HepG2 (cell line): ENCODE measurements at regions not wholly inside any gene's neighbourhood (a gene's known extent, or its start where the extent isn't known, plus 50 kb on each side); places are given as distances from the start of the nearest gene placed in this dataset.

Source experiments
- ATAC-seq: fragments of 200-7000 bp; cut with Tn5 transposase; 3 replicates; pipeline ENCODE4 v1.9.1; 2020; ENCODE audit warnings: mild to moderate bottlenecking, moderate library complexity
- BruUV-seq: library from RNA; stranded (reverse); fragments of 400-500 nt; replicated peaks from 2 replicates; lab custom pipeline; 2021; lab: Mats Ljungman, UMichigan
- CTCF ChIA-PET: fragments of 300-600 bp; formaldehyde crosslinking; extraction: SDS; loops from one replicate; lab custom pipeline; 2021; ENCODE audit warnings: low total read pairs, inconsistent platforms, low intra/inter-chr PET ratio; lab: Yijun Ruan, JAX
- POLR2A ChIA-PET: fragments of 350-600 bp; sonication (Branson Sonifier 250); formaldehyde crosslinking; loops from one replicate; lab custom pipeline; 2020; ENCODE audit warnings: antibody characterized with exemption, inconsistent platforms; lab: Yijun Ruan, JAX
- DNase-seq: peaks from one replicate; pipeline ENCODE4 v3.0.0-alpha.2; 2015; ENCODE audit warnings: low spot score
- FAIRE-seq: peaks from 3 replicates; lab custom pipeline; 2011; peaks lifted over from hg19 to GRCh38; lab: Jason Lieb, UNC
- H2AFZ ChIP-seq: one replicate; pipeline ENCODE4 v1.6.1; 2011; ENCODE audit warnings: low read length, inconsistent platforms
- H3K27ac ChIP-seq: fragments of 300-600 bp; 3 replicates; pipeline ENCODE4 v1.8.0; 2011; ENCODE audit warnings: mixed run types, mild to moderate bottlenecking, mixed read lengths, low read length, inconsistent platforms; ENCODE audit not compliant: insufficient read depth; ENCODE audit errors: extremely low read length
- H3K27me3 ChIP-seq, 2 experiments: fragments of 200-600 bp in 1 of 2; 2 replicates in 1 of 2; 3 replicates in 1 of 2; pipeline versions ENCODE4 v1.6.0 to v1.8.0; 2011; ENCODE audit warnings: low read length in 2 of 2, mild to moderate bottlenecking in 2 of 2, moderate library complexity in 2 of 2, inconsistent platforms in 1 of 2; ENCODE audit not compliant: insufficient read depth in 2 of 2, control insufficient read depth in 1 of 2
- H3K36me3 ChIP-seq, 2 experiments: fragments of 200-600 bp in 1 of 2; replicated peaks in 1 of 2; 2 replicates in 1 of 2; 3 replicates in 1 of 2; pipeline versions ENCODE4 v1.5.1 to v1.8.0; 2011; ENCODE audit warnings: low read length in 2 of 2, inconsistent platforms in 1 of 2; ENCODE audit not compliant: insufficient read depth in 2 of 2, control insufficient read depth in 1 of 2
- H3K4me1 ChIP-seq: 2 replicates; pipeline ENCODE4 v1.5.1; 2012; ENCODE audit warnings: low read length, inconsistent platforms; ENCODE audit not compliant: insufficient read depth
- H3K4me2 ChIP-seq: 2 replicates; pipeline ENCODE4 v1.6.0; 2011; ENCODE audit warnings: low read depth, low read length, inconsistent platforms
- H3K4me3 ChIP-seq, 3 experiments: fragments of 200-600 bp in 1 of 3; sonication (generic), shearing (Covaris generic) in 1 of 3; replicated peaks in 1 of 3; 2 replicates each; pipeline ENCODE4 v1.5.1; 2011 to 2016; ENCODE audit warnings: low read length in 3 of 3, inconsistent platforms in 2 of 3, low read depth in 2 of 3, mild to moderate bottlenecking in 2 of 3, control low read depth in 1 of 3, mixed read lengths in 1 of 3; ENCODE audit not compliant: insufficient read depth in 1 of 3
- H3K79me2 ChIP-seq: one replicate; pipeline ENCODE4 v1.6.1; 2011; ENCODE audit warnings: low read length, inconsistent platforms; ENCODE audit not compliant: insufficient read depth
- H3K9ac ChIP-seq: 2 replicates; pipeline ENCODE4 v1.6.0; 2011; ENCODE audit warnings: mild to moderate bottlenecking, low read depth, low read length, inconsistent platforms; ENCODE audit not compliant: insufficient read depth
- H3K9me3 ChIP-seq: 2 replicates; pipeline ENCODE4 v1.5.1; 2012; ENCODE audit warnings: mild to moderate bottlenecking, low read length
- H4K20me1 ChIP-seq: 2 replicates; pipeline ENCODE4 v1.6.0; 2011; ENCODE audit warnings: inconsistent platforms, mild to moderate bottlenecking, low read length, moderate library complexity; ENCODE audit not compliant: insufficient read depth
- HCFC1 ChIP-seq: fragments of 150-350 bp; IDR thresholded peaks from 2 replicates; pipeline ENCODE4 v1.6.1; 2014; ENCODE audit warnings: low read depth, low read length
- IKZF1 ChIP-seq: fragments of 450-650 bp; IDR thresholded peaks from 2 replicates; pipeline ENCODE4 v1.7.1; 2016
- MIXL1 ChIP-seq: IDR thresholded peaks from 2 replicates; pipeline ENCODE4 v1.6.1; 2016
- NR2F2 ChIP-seq: IDR thresholded peaks from 2 replicates; pipeline ENCODE4 v1.6.1; 2012; ENCODE audit warnings: low read depth, inconsistent platforms, borderline replicate concordance
- RBM22 ChIP-seq: fragments of 200-400 bp; formaldehyde crosslinking; optimal IDR thresholded peaks from 2 replicates; pipeline ENCODE3; 2017; ENCODE audit warnings: mild to moderate bottlenecking, low read length, moderate library complexity
- RNF2 ChIP-seq: fragments of 450-650 bp; conservative IDR thresholded peaks from 2 replicates; pipeline ENCODE4 v1.6.1; 2016; ENCODE audit warnings: low read depth
- TFDP2 ChIP-seq: sonication (generic); formaldehyde crosslinking; IDR thresholded peaks from 2 replicates; pipeline ENCODE4 v1.4.0; 2020; ENCODE audit warnings: missing genetic modification reagents
- ZBTB10 ChIP-seq: sonication (generic); formaldehyde crosslinking; IDR thresholded peaks from 2 replicates; pipeline ENCODE4 v1.4.0; 2020; ENCODE audit warnings: missing genetic modification reagents, borderline replicate concordance
- ZFP36 ChIP-seq: fragments of 150-350 bp; IDR thresholded peaks from 2 replicates; pipeline ENCODE4 v1.6.1; 2018; ENCODE audit warnings: borderline replicate concordance, low read length, low read depth; ENCODE audit not compliant: partially characterized antibody
- ZNF121 ChIP-seq: sonication (generic); formaldehyde crosslinking; IDR thresholded peaks from 2 replicates; pipeline ENCODE4 v1.5.0; 2020; ENCODE audit warnings: mild to moderate bottlenecking, missing genetic modification reagents
- ZNF33B ChIP-seq: sonication (generic); formaldehyde crosslinking; IDR thresholded peaks from 2 replicates; pipeline ENCODE4 v1.5.1; 2020; ENCODE audit warnings: mild to moderate bottlenecking, missing genetic modification reagents
- ZNF510 ChIP-seq: sonication (generic); formaldehyde crosslinking; IDR thresholded peaks from 2 replicates; pipeline ENCODE4 v1.4.0; 2020; ENCODE audit warnings: low read depth, mild to moderate bottlenecking, missing genetic modification reagents
- ZNF567 ChIP-seq: sonication (generic); formaldehyde crosslinking; IDR thresholded peaks from 2 replicates; pipeline ENCODE4 v1.8.1; 2023; ENCODE audit warnings: mild to moderate bottlenecking, missing genetic modification reagents, borderline replicate concordance
- in situ Hi-C: cut with HindIII; loops from 2 replicates; pipeline ENCODE4 v1.10.0; 2017; ENCODE audit warnings: low pct_unique_long_range_greater_than_20kb; ENCODE audit not compliant: extremely low pct_ligation_motif_present
- intact Hi-C: fragments of 100-400 bp; cut with micrococcal nuclease; formaldehyde crosslinking; loops from one replicate; pipeline ENCODE4 v1.10.0; 2022; ENCODE audit not compliant: unreplicated experiment
- TF ChIP-seq, protein P1 (sequence below): sonication (generic); formaldehyde crosslinking; IDR thresholded peaks from 2 replicates; pipeline ENCODE4 v1.5.0; 2020; ENCODE audit warnings: missing genetic modification reagents
- TF ChIP-seq, protein P2 (sequence below), 2 experiments: sonication (generic) in 1 of 2; formaldehyde crosslinking in 1 of 2; IDR thresholded peaks; 2 replicates each; pipeline versions ENCODE4 v1.5.1 to v1.6.1; 2011 to 2020; ENCODE audit warnings: borderline replicate concordance in 1 of 2, low read depth in 1 of 2, low read length in 1 of 2, mild to moderate bottlenecking in 1 of 2, missing genetic modification reagents in 1 of 2, moderate library complexity in 1 of 2
- TF ChIP-seq, protein P3 (sequence below): sonication (generic); formaldehyde crosslinking; IDR thresholded peaks from 2 replicates; pipeline ENCODE4 v1.9.0; 2021; ENCODE audit warnings: missing genetic modification reagents, borderline replicate concordance

GRCh38 chr9:11755951-11756350, 937.2 kb upstream of the TYRP1 start:
- no peak for ATAC-seq
- H3K27me3 ChIP-seq = no peaks in the 10 kb centered on the region
- no peak overlapping the region for H3K9ac ChIP-seq
- TF ChIP-seq, protein P1, sequence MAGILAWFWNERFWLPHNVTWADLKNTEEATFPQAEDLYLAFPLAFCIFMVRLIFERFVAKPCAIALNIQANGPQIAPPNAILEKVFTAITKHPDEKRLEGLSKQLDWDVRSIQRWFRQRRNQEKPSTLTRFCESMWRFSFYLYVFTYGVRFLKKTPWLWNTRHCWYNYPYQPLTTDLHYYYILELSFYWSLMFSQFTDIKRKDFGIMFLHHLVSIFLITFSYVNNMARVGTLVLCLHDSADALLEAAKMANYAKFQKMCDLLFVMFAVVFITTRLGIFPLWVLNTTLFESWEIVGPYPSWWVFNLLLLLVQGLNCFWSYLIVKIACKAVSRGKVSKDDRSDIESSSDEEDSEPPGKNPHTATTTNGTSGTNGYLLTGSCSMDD (CRISPR knock-in tag) = no peak
- TF ChIP-seq ZNF121 (no peak), IKZF1 (no peak), ZNF510 (CRISPR knock-in tag) (no peak), RNF2 (no peak), ZFP36 (no peak), ZNF567 (no peak), HCFC1 (no peak), ZNF33B (no peak), RBM22 (no peak), TFDP2 (CRISPR knock-in tag) (no peak), NR2F2 (no peak), MIXL1 (CRISPR knock-in tag) (no peak), ZBTB10 (CRISPR knock-in tag) (no peak)
- TF ChIP-seq, protein P2, sequence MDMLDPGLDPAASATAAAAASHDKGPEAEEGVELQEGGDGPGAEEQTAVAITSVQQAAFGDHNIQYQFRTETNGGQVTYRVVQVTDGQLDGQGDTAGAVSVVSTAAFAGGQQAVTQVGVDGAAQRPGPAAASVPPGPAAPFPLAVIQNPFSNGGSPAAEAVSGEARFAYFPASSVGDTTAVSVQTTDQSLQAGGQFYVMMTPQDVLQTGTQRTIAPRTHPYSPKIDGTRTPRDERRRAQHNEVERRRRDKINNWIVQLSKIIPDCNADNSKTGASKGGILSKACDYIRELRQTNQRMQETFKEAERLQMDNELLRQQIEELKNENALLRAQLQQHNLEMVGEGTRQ (IDR thresholded peaks at IDR 0.05; ENCODE audit: low read depth, low read length) = no peak
- TF ChIP-seq, protein P2 (CRISPR knock-in tag; IDR thresholded peaks at IDR 0.05; ENCODE audit: borderline replicate concordance) = no peak
- TF ChIP-seq, protein P3, sequence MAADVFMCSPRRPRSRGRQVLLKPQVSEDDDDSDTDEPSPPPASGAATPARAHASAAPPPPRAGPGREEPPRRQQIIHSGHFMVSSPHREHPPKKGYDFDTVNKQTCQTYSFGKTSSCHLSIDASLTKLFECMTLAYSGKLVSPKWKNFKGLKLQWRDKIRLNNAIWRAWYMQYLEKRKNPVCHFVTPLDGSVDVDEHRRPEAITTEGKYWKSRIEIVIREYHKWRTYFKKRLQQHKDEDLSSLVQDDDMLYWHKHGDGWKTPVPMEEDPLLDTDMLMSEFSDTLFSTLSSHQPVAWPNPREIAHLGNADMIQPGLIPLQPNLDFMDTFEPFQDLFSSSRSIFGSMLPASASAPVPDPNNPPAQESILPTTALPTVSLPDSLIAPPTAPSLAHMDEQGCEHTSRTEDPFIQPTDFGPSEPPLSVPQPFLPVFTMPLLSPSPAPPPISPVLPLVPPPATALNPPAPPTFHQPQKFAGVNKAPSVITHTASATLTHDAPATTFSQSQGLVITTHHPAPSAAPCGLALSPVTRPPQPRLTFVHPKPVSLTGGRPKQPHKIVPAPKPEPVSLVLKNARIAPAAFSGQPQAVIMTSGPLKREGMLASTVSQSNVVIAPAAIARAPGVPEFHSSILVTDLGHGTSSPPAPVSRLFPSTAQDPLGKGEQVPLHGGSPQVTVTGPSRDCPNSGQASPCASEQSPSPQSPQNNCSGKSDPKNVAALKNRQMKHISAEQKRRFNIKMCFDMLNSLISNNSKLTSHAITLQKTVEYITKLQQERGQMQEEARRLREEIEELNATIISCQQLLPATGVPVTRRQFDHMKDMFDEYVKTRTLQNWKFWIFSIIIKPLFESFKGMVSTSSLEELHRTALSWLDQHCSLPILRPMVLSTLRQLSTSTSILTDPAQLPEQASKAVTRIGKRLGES (CRISPR knock-in tag) = no peak
- TF ChIP-seq, all 625 proteins: peak for 0
- in situ Hi-C loops (no loop called here), intact Hi-C loops (no loop called here)
- Histone ChIP-seq H3K27ac (no peak overlapping the region), H3K79me2 (no peaks in the 10 kb centered on the region), H2AFZ (no peak overlapping the region), H3K4me1 (no peaks in the 10 kb centered on the region), H4K20me1 (no peaks in the 10 kb centered on the region), H3K4me3 (no peak overlapping the region), H3K9me3 (peaks cover 59% of the 10 kb centered on the region), H3K4me2 (no peak overlapping the region), H3K36me3 (no peaks in the 10 kb centered on the region)
- FAIRE-seq (no peak), DNase-seq (no peak)
- BruUV-seq = no TSS peak
- ChIA-PET CTCF (no interaction called here), POLR2A (no interaction called here)
